ENCODE measurements at regions not wholly inside any gene's neighbourhood (a gene's known extent, or its start where the extent isn't known, plus 50 kb on each side); places are given as distances from the start of the nearest gene placed in this dataset.

DNA sequence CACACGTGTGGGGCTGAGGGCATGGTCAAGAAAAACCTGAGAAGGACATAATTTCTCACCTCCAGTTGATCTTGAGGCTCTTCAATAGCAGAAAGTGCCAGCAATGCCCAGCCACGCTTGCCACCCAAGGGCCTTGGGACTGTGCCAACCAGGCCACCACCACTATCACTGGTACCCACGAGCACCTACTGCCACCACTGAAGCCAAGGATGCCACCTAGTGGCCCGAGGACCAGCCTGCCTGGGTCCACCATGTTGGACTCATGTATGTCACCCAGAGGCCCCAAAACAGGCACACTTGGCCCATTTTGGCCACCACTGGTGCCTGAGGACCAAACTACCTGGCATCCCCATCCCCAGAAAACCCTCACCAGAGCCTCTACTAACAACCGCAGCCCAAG, 191.8 kb downstream of the ADAM29 start:
- DNase-seq (ENCODE audit: low spot score in 2 of 2): no peak
- TF ChIP-seq EP300 (IDR thresholded peaks at IDR 0.05): no peak
- TF ChIP-seq POLR2A (IDR thresholded peaks at IDR 0.05): no peak
- TF ChIP-seq, protein P1, sequence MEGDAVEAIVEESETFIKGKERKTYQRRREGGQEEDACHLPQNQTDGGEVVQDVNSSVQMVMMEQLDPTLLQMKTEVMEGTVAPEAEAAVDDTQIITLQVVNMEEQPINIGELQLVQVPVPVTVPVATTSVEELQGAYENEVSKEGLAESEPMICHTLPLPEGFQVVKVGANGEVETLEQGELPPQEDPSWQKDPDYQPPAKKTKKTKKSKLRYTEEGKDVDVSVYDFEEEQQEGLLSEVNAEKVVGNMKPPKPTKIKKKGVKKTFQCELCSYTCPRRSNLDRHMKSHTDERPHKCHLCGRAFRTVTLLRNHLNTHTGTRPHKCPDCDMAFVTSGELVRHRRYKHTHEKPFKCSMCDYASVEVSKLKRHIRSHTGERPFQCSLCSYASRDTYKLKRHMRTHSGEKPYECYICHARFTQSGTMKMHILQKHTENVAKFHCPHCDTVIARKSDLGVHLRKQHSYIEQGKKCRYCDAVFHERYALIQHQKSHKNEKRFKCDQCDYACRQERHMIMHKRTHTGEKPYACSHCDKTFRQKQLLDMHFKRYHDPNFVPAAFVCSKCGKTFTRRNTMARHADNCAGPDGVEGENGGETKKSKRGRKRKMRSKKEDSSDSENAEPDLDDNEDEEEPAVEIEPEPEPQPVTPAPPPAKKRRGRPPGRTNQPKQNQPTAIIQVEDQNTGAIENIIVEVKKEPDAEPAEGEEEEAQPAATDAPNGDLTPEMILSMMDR (IDR thresholded peaks at IDR 0.05): no peak
- 73 to 77% methylated on average over 4 to 5 of the region's 5 CpGs for WGBS, 2 donors
- Histone ChIP-seq H3K9me3 (peaks cover 0 to 21% (median 8%) of the 10 kb centered on the region in 4 donors), H3K36me3 (no peaks in the 10 kb centered on the region), H3K27ac (no peak overlapping the region), H3K4me3 (no peak overlapping the region), H3K27me3 (no peaks in the 10 kb centered on the region), H3K4me1 (no peaks in the 10 kb centered on the region)

DNA sequence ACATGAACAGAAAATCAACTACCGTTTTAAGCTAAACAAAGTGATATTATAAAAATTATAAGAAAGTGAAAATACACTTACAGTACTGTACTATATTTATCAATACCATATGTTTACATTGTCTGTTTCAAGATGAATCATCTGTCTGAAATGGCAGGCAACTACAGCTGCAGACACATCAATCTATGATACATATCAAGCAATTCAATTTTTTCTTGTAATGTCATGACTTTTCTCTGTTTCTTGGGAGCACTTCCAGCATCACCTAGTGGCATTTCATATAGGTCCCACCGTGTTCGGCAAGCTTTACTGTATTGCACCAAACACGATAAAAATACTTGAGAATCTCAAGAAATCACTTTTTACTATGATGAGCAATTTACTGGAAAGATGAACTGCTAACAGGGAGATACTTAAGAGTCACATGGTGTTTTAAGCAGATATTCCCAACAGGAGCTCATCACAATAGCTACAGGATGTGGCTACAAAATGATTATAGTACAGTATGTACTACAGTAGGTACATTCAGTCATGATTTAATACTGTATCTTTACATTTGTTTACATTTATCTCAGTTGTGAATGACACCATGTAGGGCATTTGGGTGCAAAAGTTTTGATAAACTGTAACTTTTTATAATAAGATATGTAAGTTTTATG, 207.4 kb downstream of the ADAM29 start:
- Histone ChIP-seq H3K27me3 (no peaks in the 10 kb centered on the region), H3K27ac (no peak overlapping the region), H3K4me1 (no peaks in the 10 kb centered on the region), H3K9me3 (peaks cover 0 to 31% (median 7%) of the 10 kb centered on the region in 4 donors), H3K4me3 (no peak overlapping the region), H3K36me3 (no peaks in the 10 kb centered on the region)
- DNase-seq (ENCODE audit: low spot score in 2 of 2): no peak
- WGBS, 2 donors: 61 to 81% methylated on average over 4 of the region's 4 CpGs
- TF ChIP-seq, protein P1 (IDR thresholded peaks at IDR 0.05): no peak

DNA sequence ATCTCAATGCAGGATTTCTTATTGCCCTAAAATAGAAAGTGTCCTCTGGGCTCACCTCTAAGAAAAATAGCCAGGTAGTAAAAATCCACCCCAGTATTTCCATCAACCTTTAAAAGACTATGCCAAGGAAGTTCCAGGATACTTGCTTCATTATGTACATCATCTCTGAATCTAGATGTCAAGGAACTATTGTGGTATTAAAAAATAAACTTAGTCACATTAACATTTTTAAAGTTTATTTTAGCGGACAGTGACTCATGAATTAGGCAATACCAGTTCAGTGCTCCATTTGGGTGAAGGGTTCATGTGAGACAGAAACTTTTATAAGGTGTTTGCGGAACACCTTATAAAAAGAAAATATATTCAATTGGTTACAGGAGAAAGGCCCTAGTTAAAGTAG, 209.2 kb downstream of the ADAM29 start:
- H3K36me3 ChIP-seq: no peaks in the 10 kb centered on the region
- no peak for TF ChIP-seq EP300 (IDR thresholded peaks at IDR 0.05)
- TF ChIP-seq, protein P1 (IDR thresholded peaks at IDR 0.05): no peak
- no peak for TF ChIP-seq POLR2A (IDR thresholded peaks at IDR 0.05)
- H3K9me3 ChIP-seq: peaks cover 0 to 15% (median 4%) of the 10 kb centered on the region in 4 donors
- WGBS, 2 donors: 47 to 96% methylated on average over 2 of the region's 2 CpGs
- no peak for DNase-seq (ENCODE audit: low spot score in 2 of 2)
- H3K4me3 ChIP-seq: no peak overlapping the region
- no peaks in the 10 kb centered on the region for H3K4me1 ChIP-seq
- no peak overlapping the region for H3K27ac ChIP-seq
- H3K27me3 ChIP-seq: no peaks in the 10 kb centered on the region

DNA sequence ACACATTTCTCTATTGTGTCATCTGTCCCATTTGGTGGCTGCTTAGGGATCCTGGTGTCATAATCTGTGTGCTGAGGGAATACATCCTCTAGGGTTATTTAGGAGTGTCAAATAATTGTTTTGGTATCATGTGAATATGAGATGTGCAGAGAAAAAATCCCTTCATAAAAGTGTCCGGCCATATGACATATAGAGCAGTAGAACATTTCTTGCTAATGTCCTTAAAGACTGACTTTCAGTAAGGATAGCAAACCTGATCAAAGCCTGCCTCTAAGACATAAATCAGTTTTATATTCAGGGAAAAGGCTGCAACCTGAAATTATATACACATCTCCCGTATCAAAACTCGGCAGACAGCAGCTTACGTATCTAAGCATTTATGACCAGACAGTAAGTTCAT, 211.6 kb downstream of the ADAM29 start:
- TF ChIP-seq, protein P1 (IDR thresholded peaks at IDR 0.05): no peak
- TF ChIP-seq EP300 (IDR thresholded peaks at IDR 0.05): no peak
- 53 to 91% methylated on average over 4 of the region's 4 CpGs for WGBS, 2 donors

DNA sequence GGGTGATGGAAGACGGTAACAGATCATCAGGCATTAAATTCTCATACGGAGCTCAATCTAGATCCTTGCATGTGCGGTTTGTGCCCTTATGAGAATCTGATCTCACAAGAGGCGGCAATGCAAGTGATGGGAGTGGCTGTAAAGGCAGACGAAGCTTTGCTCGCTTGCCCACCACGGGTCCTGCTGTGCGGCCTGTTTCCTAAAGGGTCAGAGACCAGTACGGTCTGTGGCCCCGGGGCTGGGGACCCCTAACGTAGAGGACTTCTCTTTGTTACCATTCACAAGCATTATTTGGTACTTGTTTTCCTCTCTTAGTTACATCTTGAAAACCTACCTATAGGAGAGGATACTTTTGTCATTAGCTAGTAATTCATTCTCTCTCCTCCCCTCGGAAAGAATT, 221.0 kb downstream of the ADAM29 start:
- Histone ChIP-seq H3K4me3 (no peak overlapping the region), H3K9me3 (no peaks in the 10 kb centered on the region), H3K27me3 (no peaks in the 10 kb centered on the region), H3K27ac (no peak overlapping the region), H3K36me3 (no peaks in the 10 kb centered on the region), H3K4me1 (no peaks in the 10 kb centered on the region)
- 90 to 92% methylated on average over 12 of the region's 12 CpGs for WGBS, 2 donors
- no peak for TF ChIP-seq EP300 (IDR thresholded peaks at IDR 0.05)
- TF ChIP-seq, protein P1 (IDR thresholded peaks at IDR 0.05): no peak
- no peak for TF ChIP-seq POLR2A (IDR thresholded peaks at IDR 0.05)
- DNase-seq (ENCODE audit: low spot score in 2 of 2): no peak

More for the DNA sequence above, 211.6 kb downstream of the ADAM29 start:
- no peaks in the 10 kb centered on the region for H3K9me3 ChIP-seq
- H3K27me3 ChIP-seq: no peaks in the 10 kb centered on the region
- no peak overlapping the region for H3K4me3 ChIP-seq
- no peaks in the 10 kb centered on the region for H3K36me3 ChIP-seq
- H3K27ac ChIP-seq: no peak overlapping the region
- H3K4me1 ChIP-seq: no peaks in the 10 kb centered on the region
- DNase-seq (ENCODE audit: low spot score in 2 of 2): no peak

All from tibial nerve (tissue), 4 donors.